ENCODE measurements at regions not wholly inside any gene's neighbourhood (a gene's known extent, or its start where the extent isn't known, plus 50 kb on each side); places are given as distances from the start of the nearest gene placed in this dataset.
"Not testable (repeated sequence)": the region's sequence is repeated elsewhere in the genome, so short reads cannot be mapped to it uniquely, and the experiment has no call there.

GRCh38 chr16:22694887-22695382 lies 119.0 kb upstream of the HS3ST2 start:
- no peaks in the 10 kb centered on the region for H3K9me3 ChIP-seq (ENCODE audit: insufficient read depth, low read length)
- no peaks in the 10 kb centered on the region for H3K9me2 ChIP-seq (replicated peaks; ENCODE audit: insufficient read depth, low read length)
- no peaks in the 10 kb centered on the region for H3K36me3 ChIP-seq (ENCODE audit: low read length)
- 0 out of 2 replicates have a peak, but pooled peaks cover 3% of the 10 kb centered on the region for H3K27me3 ChIP-seq (ENCODE audit: low read length)
- no peaks in the 10 kb centered on the region for H4K20me1 ChIP-seq (ENCODE audit: low read depth, low read length)
- H3K79me2 ChIP-seq (ENCODE audit: insufficient read depth, low read length), result no peaks in the 10 kb centered on the region
- no peak overlapping the region for H3K4me3 ChIP-seq (ENCODE audit: insufficient read depth, low read length, poor library complexity, severe bottlenecking)
- TF ChIP-seq CTCF (IDR thresholded peaks at IDR 0.05; ENCODE audit: insufficient read depth, low read length, poor library complexity, severe bottlenecking) (no peak), EZH2phosphoT487 (conservative IDR thresholded peaks at IDR 0.05; ENCODE audit: low read length) (no peak)
- no peaks in the 10 kb centered on the region for H3F3A ChIP-seq (ENCODE audit: insufficient read depth)
- H3K27ac ChIP-seq (ENCODE audit: low read depth, low read length), result no peak overlapping the region
- H3K4me2 ChIP-seq (ENCODE audit: low read depth, low read length, poor library complexity, severe bottlenecking), result no peak overlapping the region
- H2AFZ ChIP-seq (ENCODE audit: low read depth, low read length, severe bottlenecking), result no peak overlapping the region
- H3K9ac ChIP-seq (ENCODE audit: low read length), result no peak overlapping the region

DNA sequence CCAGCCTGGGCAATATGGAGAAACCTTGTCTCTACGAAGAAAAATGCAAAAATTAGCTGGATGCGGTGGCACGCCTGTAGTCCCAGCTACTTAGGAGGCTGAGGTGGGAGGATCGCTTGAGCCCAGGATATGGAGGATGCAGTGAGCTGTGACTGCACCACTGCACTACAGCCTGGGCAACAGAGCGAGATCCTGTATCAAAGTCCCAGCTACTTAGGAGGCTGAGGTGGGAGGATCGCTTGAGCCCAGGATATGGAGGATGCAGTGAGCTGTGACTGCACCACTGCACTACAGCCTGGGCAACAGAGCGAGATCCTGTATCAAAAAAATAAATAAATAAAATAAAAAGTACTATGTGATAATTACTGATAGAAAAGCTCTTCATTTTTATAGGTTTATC lies 118.2 kb upstream of the HS3ST2 start:
- not testable (repeated sequence) for H3K4me3 ChIP-seq (ENCODE audit: insufficient read depth, low read length, poor library complexity, severe bottlenecking); H3K27ac ChIP-seq (ENCODE audit: low read depth, low read length); H4K20me1 ChIP-seq (ENCODE audit: low read depth, low read length); H3K4me2 ChIP-seq (ENCODE audit: low read depth, low read length, poor library complexity, severe bottlenecking); H3K36me3 ChIP-seq (ENCODE audit: low read length); H3K9ac ChIP-seq (ENCODE audit: low read length); H3K9me2 ChIP-seq (replicated peaks; ENCODE audit: insufficient read depth, low read length); H3F3A ChIP-seq (ENCODE audit: insufficient read depth); H3K9me3 ChIP-seq (ENCODE audit: insufficient read depth, low read length); H2AFZ ChIP-seq (ENCODE audit: low read depth, low read length, severe bottlenecking); H3K27me3 ChIP-seq (ENCODE audit: low read length); H3K79me2 ChIP-seq (ENCODE audit: insufficient read depth, low read length)

DNA sequence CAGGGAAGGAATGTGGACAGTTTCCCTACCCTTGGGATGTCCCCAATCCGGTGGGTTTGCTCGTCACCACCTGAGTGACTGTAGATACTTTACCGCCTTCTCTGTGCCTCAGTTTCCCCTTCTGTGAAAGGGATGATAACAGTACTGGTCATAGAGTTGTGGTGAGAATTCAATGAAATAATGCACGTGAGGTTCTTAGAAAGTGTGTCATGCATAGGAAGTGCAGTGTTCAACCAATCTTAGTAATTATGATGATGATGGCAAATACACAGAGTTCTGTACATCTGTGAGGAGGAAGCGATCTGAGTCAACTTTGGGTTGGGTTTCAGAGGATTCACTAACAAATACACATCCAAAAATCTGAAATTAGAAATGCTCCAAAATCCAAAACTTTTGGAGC lies 114.6 kb upstream of the HS3ST2 start:
- Histone ChIP-seq H2AFZ (ENCODE audit: low read depth, low read length, severe bottlenecking) (no peak overlapping the region), H3K27me3 (ENCODE audit: low read length) (0 out of 2 replicates have a peak, but pooled peaks cover 3% of the 10 kb centered on the region), H3K9me2 (replicated peaks; ENCODE audit: insufficient read depth, low read length) (no peaks in the 10 kb centered on the region), H3F3A (ENCODE audit: insufficient read depth) (no peaks in the 10 kb centered on the region), H4K20me1 (ENCODE audit: low read depth, low read length) (no peaks in the 10 kb centered on the region), H3K9ac (ENCODE audit: low read length) (no peak overlapping the region), H3K9me3 (ENCODE audit: insufficient read depth, low read length) (no peaks in the 10 kb centered on the region), H3K4me2 (ENCODE audit: low read depth, low read length, poor library complexity, severe bottlenecking) (no peak overlapping the region), H3K27ac (ENCODE audit: low read depth, low read length) (no peak overlapping the region), H3K4me3 (ENCODE audit: insufficient read depth, low read length, poor library complexity, severe bottlenecking) (no peak overlapping the region), H3K79me2 (ENCODE audit: insufficient read depth, low read length) (no peaks in the 10 kb centered on the region), H3K36me3 (ENCODE audit: low read length) (no peaks in the 10 kb centered on the region)
- TF ChIP-seq EZH2phosphoT487 (conservative IDR thresholded peaks at IDR 0.05; ENCODE audit: low read length), result no peak
- no peak for TF ChIP-seq CTCF (IDR thresholded peaks at IDR 0.05; ENCODE audit: insufficient read depth, low read length, poor library complexity, severe bottlenecking)

- Histone ChIP-seq H3K9me2 (replicated peaks; ENCODE audit: insufficient read depth, low read length) (no peaks in the 10 kb centered on the region), H3K36me3 (ENCODE audit: low read length) (no peaks in the 10 kb centered on the region), H3K9me3 (ENCODE audit: insufficient read depth, low read length) (no peaks in the 10 kb centered on the region), H3K4me3 (ENCODE audit: insufficient read depth, low read length, poor library complexity, severe bottlenecking) (no peak overlapping the region), H3K27ac (ENCODE audit: low read depth, low read length) (no peak overlapping the region), H2AFZ (ENCODE audit: low read depth, low read length, severe bottlenecking) (no peak overlapping the region), H3K9ac (ENCODE audit: low read length) (no peak overlapping the region), H3K79me2 (ENCODE audit: insufficient read depth, low read length) (no peaks in the 10 kb centered on the region), H3K27me3 (ENCODE audit: low read length) (no peaks in the 10 kb centered on the region), H3K4me2 (ENCODE audit: low read depth, low read length, poor library complexity, severe bottlenecking) (no peak overlapping the region), H4K20me1 (ENCODE audit: low read depth, low read length) (no peaks in the 10 kb centered on the region), H3F3A (ENCODE audit: insufficient read depth) (no peaks in the 10 kb centered on the region)
- no peak for TF ChIP-seq CTCF (IDR thresholded peaks at IDR 0.05; ENCODE audit: insufficient read depth, low read length, poor library complexity, severe bottlenecking)
- no peak for TF ChIP-seq EZH2phosphoT487 (conservative IDR thresholded peaks at IDR 0.05; ENCODE audit: low read length)
Observed at GRCh38 chr16:22705799-22706198, 108.2 kb upstream of the HS3ST2 start.
